RWPE2 (cell line): ENCODE measurements at regions not wholly inside any gene's neighbourhood (a gene's known extent, or its start where the extent isn't known, plus 50 kb on each side); places are given as distances from the start of the nearest gene placed in this dataset.

Experiments
- ATAC-seq: fragments of 200-7000 bp; cut with Tn5 transposase; 3 replicates; pipeline ENCODE4 v1.9.1; 2021; ENCODE audit warnings: low read depth
- DNase-seq: peaks from one replicate; pipeline ENCODE4 v3.0.0-alpha.2; 2020; ENCODE audit warnings: low spot score
- H3K27ac ChIP-seq: fragments of 450-650 bp; 2 replicates; pipeline ENCODE4 v1.5.1; 2017; ENCODE audit warnings: mild to moderate bottlenecking; ENCODE audit not compliant: poor library complexity, severe bottlenecking
- H3K27me3 ChIP-seq: fragments of 250-450 bp; sonication (Bioruptor Pico); 2 replicates; pipeline ENCODE4 v1.5.1; 2021; ENCODE audit warnings: mild to moderate bottlenecking, moderate library complexity; ENCODE audit not compliant: insufficient read depth, poor library complexity, severe bottlenecking
- H3K36me3 ChIP-seq: fragments of 250-450 bp; sonication (Bioruptor Pico); 2 replicates; pipeline ENCODE4 v1.5.1; 2020; ENCODE audit warnings: low read depth, mild to moderate bottlenecking, moderate library complexity
- H3K4me1 ChIP-seq: fragments of 250-450 bp; sonication (Bioruptor Pico); 2 replicates; pipeline ENCODE4 v1.5.1; 2021; ENCODE audit warnings: mild to moderate bottlenecking, moderate library complexity; ENCODE audit not compliant: insufficient read depth, poor library complexity, severe bottlenecking
- H3K4me3 ChIP-seq: fragments of 250-450 bp; sonication (Bioruptor Pico); 2 replicates; pipeline ENCODE4 v1.5.1; 2021; ENCODE audit warnings: mild to moderate bottlenecking, moderate library complexity; ENCODE audit not compliant: severe bottlenecking
- H3K9me3 ChIP-seq: fragments of 250-450 bp; sonication (Bioruptor Pico); 2 replicates; pipeline ENCODE4 v1.5.1; 2021; ENCODE audit warnings: mild to moderate bottlenecking, moderate library complexity; ENCODE audit not compliant: severe bottlenecking
- TF ChIP-seq, protein P1 (sequence below): fragments of 450-650 bp; IDR thresholded peaks from one replicate; pipeline ENCODE4 v1.5.1; 2017; ENCODE audit warnings: mild to moderate bottlenecking, moderate library complexity; ENCODE audit not compliant: poor library complexity, severe bottlenecking

- Histone ChIP-seq H3K4me3 (no peak overlapping the region), H3K4me1 (no peaks in the 10 kb centered on the region), H3K27me3 (peaks cover 25% of the 10 kb centered on the region), H3K27ac (no peak overlapping the region), H3K36me3 (no peaks in the 10 kb centered on the region), H3K9me3 (no peaks in the 10 kb centered on the region)
- DNase-seq = no peak
- ATAC-seq = no peak
- TF ChIP-seq, protein P1, sequence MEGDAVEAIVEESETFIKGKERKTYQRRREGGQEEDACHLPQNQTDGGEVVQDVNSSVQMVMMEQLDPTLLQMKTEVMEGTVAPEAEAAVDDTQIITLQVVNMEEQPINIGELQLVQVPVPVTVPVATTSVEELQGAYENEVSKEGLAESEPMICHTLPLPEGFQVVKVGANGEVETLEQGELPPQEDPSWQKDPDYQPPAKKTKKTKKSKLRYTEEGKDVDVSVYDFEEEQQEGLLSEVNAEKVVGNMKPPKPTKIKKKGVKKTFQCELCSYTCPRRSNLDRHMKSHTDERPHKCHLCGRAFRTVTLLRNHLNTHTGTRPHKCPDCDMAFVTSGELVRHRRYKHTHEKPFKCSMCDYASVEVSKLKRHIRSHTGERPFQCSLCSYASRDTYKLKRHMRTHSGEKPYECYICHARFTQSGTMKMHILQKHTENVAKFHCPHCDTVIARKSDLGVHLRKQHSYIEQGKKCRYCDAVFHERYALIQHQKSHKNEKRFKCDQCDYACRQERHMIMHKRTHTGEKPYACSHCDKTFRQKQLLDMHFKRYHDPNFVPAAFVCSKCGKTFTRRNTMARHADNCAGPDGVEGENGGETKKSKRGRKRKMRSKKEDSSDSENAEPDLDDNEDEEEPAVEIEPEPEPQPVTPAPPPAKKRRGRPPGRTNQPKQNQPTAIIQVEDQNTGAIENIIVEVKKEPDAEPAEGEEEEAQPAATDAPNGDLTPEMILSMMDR = no peak
Measured at GRCh38 chr14:62125793-62126192, 363.6 kb downstream of the SNAPC1 start.

GRCh38 chr14:62126879-62127478 lies 364.8 kb downstream of the SNAPC1 start:
- Histone ChIP-seq H3K4me3 (no peak overlapping the region), H3K36me3 (no peaks in the 10 kb centered on the region), H3K9me3 (no peaks in the 10 kb centered on the region), H3K4me1 (no peaks in the 10 kb centered on the region), H3K27ac (no peak overlapping the region), H3K27me3 (peaks cover 32% of the 10 kb centered on the region)
- TF ChIP-seq, protein P1 = peak; percentile 98
- ATAC-seq (peak; percentile 82), DNase-seq (no peak)

DNA sequence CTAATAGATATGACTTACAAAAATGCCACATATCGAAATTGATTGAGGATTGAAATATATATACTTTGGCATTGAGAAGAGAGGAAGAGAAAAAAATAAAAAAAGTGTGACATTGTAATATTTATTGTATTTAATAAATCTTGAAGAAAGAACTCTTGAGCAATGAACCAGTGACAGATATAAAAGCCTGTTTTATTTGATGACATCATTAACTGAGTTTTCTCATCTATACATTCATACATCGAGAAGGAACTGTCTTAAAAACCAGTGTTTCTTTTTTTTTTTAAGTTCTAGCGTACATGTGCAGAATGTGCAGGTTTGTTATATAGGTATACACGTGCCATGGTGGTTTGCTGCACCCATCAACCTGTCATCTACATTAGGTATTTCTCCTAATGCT lies 368.2 kb downstream of the SNAPC1 start:
- DNase-seq = no peak

GRCh38 chr14:62133776-62134550 lies 371.7 kb downstream of the SNAPC1 start:
- no peak for ATAC-seq
- TF ChIP-seq, protein P1 = no peak

More for the DNA sequence above, 368.2 kb downstream of the SNAPC1 start:
- Histone ChIP-seq H3K9me3 (no peaks in the 10 kb centered on the region), H3K4me1 (no peaks in the 10 kb centered on the region), H3K27me3 (peaks cover 37% of the 10 kb centered on the region), H3K27ac (no peak overlapping the region), H3K4me3 (no peak overlapping the region), H3K36me3 (no peaks in the 10 kb centered on the region)
- TF ChIP-seq, protein P1 = no peak
- no peak for ATAC-seq

DNA sequence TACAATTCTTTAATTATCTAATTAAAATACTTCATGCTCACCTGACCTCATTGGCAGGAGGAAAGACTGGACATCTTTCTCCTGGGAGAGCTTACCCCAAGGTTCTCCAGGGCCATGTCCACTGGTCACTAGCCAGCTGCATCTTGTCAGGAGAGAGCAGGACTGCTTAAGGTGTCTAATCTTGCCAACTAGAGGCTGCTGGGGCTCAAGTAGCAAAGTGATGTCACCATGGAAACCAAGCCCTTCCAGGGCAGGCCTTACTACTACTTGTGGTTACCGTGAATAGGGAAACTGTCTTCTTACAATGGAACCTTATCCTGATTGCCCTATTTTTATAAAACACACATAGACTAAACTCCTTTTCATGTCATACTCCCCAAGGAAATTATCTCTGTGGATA lies 376.4 kb downstream of the SNAPC1 start:
- Histone ChIP-seq H3K9me3 (no peaks in the 10 kb centered on the region), H3K27me3 (no peaks in the 10 kb centered on the region), H3K4me1 (no peaks in the 10 kb centered on the region), H3K27ac (no peak overlapping the region), H3K4me3 (no peak overlapping the region), H3K36me3 (no peaks in the 10 kb centered on the region)
- TF ChIP-seq, protein P1 = no peak
- DNase-seq (no peak), ATAC-seq (no peak)

More at GRCh38 chr14:62133776-62134550, 371.7 kb downstream of the SNAPC1 start:
- Histone ChIP-seq H3K4me3 (no peak overlapping the region), H3K9me3 (no peaks in the 10 kb centered on the region), H3K36me3 (no peaks in the 10 kb centered on the region), H3K27ac (no peak overlapping the region), H3K27me3 (peaks cover 23% of the 10 kb centered on the region), H3K4me1 (no peaks in the 10 kb centered on the region)
- DNase-seq = no peak
